Activated T-helper 17 cell treated with anti-CD3 and anti-CD28 coated beads, Interleukin-2, amount 50 U/mL, for 72 hours (primary cell): ENCODE measurements at regions not wholly inside any gene's neighbourhood (a gene's known extent, or its start where the extent isn't known, plus 50 kb on each side); places are given as distances from the start of the nearest gene placed in this dataset.
"Not testable (repeated sequence)": the region's sequence is repeated elsewhere in the genome, so short reads cannot be mapped to it uniquely, and the experiment has no call there.

ENCODE experiments used
- ATAC-seq: fragments of 150-1000 bp; cut with Tn5 transposase; replicated peaks from 2 replicates; pipeline ENCODE4 v1.10.0; 2021; ENCODE audit warnings: mild to moderate bottlenecking, moderate library complexity
- H3K27ac Mint-ChIP-seq: one replicate; pipeline ENCODE4 v1.8.0; 2022; ENCODE audit warnings: mixed read lengths
- H3K27me3 Mint-ChIP-seq: one replicate; pipeline ENCODE4 v1.8.0; 2022; ENCODE audit warnings: mixed read lengths
- H3K36me3 Mint-ChIP-seq: one replicate; pipeline ENCODE4 v1.8.0; 2022; ENCODE audit warnings: low read depth, mild to moderate bottlenecking, mixed read lengths
- H3K4me1 Mint-ChIP-seq: one replicate; pipeline ENCODE4 v1.8.0; 2022; ENCODE audit warnings: mixed read lengths
- H3K4me3 Mint-ChIP-seq: one replicate; pipeline ENCODE4 v1.8.0; 2022; ENCODE audit warnings: mild to moderate bottlenecking, mixed read lengths
- H3K9me3 Mint-ChIP-seq: one replicate; pipeline ENCODE4 v1.8.0; 2022; ENCODE audit warnings: mixed read lengths

- H3K4me3 Mint-ChIP-seq = no peak overlapping the region
- H3K27me3 Mint-ChIP-seq = peaks cover 5% of the 10 kb centered on the region
- no peaks in the 10 kb centered on the region for H3K4me1 Mint-ChIP-seq
- no peak overlapping the region for H3K27ac Mint-ChIP-seq
- H3K36me3 Mint-ChIP-seq = no peaks in the 10 kb centered on the region
- ATAC-seq = no peak
- H3K9me3 Mint-ChIP-seq = peaks cover 11% of the 10 kb centered on the region
Measured at GRCh38 chr5:119694284-119694683, 64.9 kb downstream of the FAM170A start.

GRCh38 chr5:119706049-119706448 is 76.7 kb downstream of the FAM170A start:
- Mint-ChIP-seq H3K9me3 (peaks cover 8% of the 10 kb centered on the region), H3K36me3 (no peaks in the 10 kb centered on the region), H3K4me3 (no peak overlapping the region), H3K27ac (no peak overlapping the region), H3K27me3 (peaks cover 11% of the 10 kb centered on the region), H3K4me1 (no peaks in the 10 kb centered on the region)
- ATAC-seq = no peak

GRCh38 chr5:119708076-119708790 is 78.9 kb downstream of the FAM170A start:
- Mint-ChIP-seq H3K27ac (no peak overlapping the region), H3K4me3 (no peak overlapping the region), H3K4me1 (no peaks in the 10 kb centered on the region), H3K27me3 (peaks cover 11% of the 10 kb centered on the region), H3K36me3 (no peaks in the 10 kb centered on the region), H3K9me3 (peaks cover 5% of the 10 kb centered on the region)
- no peak for ATAC-seq

GRCh38 chr5:119721775-119722174 is 92.4 kb downstream of the FAM170A start:
- Mint-ChIP-seq H3K27me3 (peaks cover 18% of the 10 kb centered on the region), H3K27ac (no peak overlapping the region), H3K4me3 (no peak overlapping the region), H3K4me1 (no peaks in the 10 kb centered on the region), H3K36me3 (no peaks in the 10 kb centered on the region), H3K9me3 (peaks cover 10% of the 10 kb centered on the region)
- no peak for ATAC-seq

GRCh38 chr5:119725291-119725690 is 95.9 kb downstream of the FAM170A start:
- not testable (repeated sequence) for ATAC-seq
- peaks cover 13% of the 10 kb centered on the region for H3K27me3 Mint-ChIP-seq

GRCh38 chr5:119726544-119726943 is 97.2 kb downstream of the FAM170A start:
- Mint-ChIP-seq H3K36me3 (no peaks in the 10 kb centered on the region), H3K4me1 (no peaks in the 10 kb centered on the region), H3K4me3 (no peak overlapping the region), H3K27ac (no peak overlapping the region), H3K9me3 (peaks cover 13% of the 10 kb centered on the region), H3K27me3 (peaks cover 13% of the 10 kb centered on the region)
- no peak for ATAC-seq

More at GRCh38 chr5:119725291-119725690, 95.9 kb downstream of the FAM170A start:
- H3K27ac Mint-ChIP-seq, H3K4me3 Mint-ChIP-seq, H3K36me3 Mint-ChIP-seq, H3K4me1 Mint-ChIP-seq: not testable (repeated sequence)
- peaks cover 13% of the 10 kb centered on the region for H3K9me3 Mint-ChIP-seq

- no peaks in the 10 kb centered on the region for H3K9me3 Mint-ChIP-seq
- no peaks in the 10 kb centered on the region for H3K36me3 Mint-ChIP-seq
- H3K27me3 Mint-ChIP-seq = peaks cover 4% of the 10 kb centered on the region
- H3K4me1 Mint-ChIP-seq = no peaks in the 10 kb centered on the region
- no peak overlapping the region for H3K27ac Mint-ChIP-seq
- H3K4me3 Mint-ChIP-seq = no peak overlapping the region
- no peak for ATAC-seq
Measured at GRCh38 chr5:119740225-119740624, 110.9 kb downstream of the FAM170A start.

GRCh38 chr5:119741691-119742090 is 112.3 kb downstream of the FAM170A start:
- no peak overlapping the region for H3K4me3 Mint-ChIP-seq
- H3K9me3 Mint-ChIP-seq = no peaks in the 10 kb centered on the region
- no peak overlapping the region for H3K27ac Mint-ChIP-seq
- H3K4me1 Mint-ChIP-seq = no peaks in the 10 kb centered on the region
- no peak for ATAC-seq
- H3K36me3 Mint-ChIP-seq = no peaks in the 10 kb centered on the region
- H3K27me3 Mint-ChIP-seq = peaks cover 4% of the 10 kb centered on the region

- Mint-ChIP-seq H3K27ac (no peak overlapping the region), H3K4me3 (no peak overlapping the region), H3K27me3 (peaks cover 4% of the 10 kb centered on the region), H3K36me3 (no peaks in the 10 kb centered on the region), H3K4me1 (no peaks in the 10 kb centered on the region), H3K9me3 (no peaks in the 10 kb centered on the region)
- no peak for ATAC-seq
Measured at GRCh38 chr5:119742311-119742710, 113.0 kb downstream of the FAM170A start.

GRCh38 chr5:119743927-119744326 is 114.6 kb downstream of the FAM170A start:
- ATAC-seq = no peak

GRCh38 chr5:119745976-119746375 is 116.6 kb downstream of the FAM170A start:
- H3K36me3 Mint-ChIP-seq = no peaks in the 10 kb centered on the region
- no peaks in the 10 kb centered on the region for H3K4me1 Mint-ChIP-seq

More at GRCh38 chr5:119743927-119744326, 114.6 kb downstream of the FAM170A start:
- Mint-ChIP-seq H3K27me3 (peaks cover 4% of the 10 kb centered on the region), H3K27ac (no peak overlapping the region), H3K9me3 (no peaks in the 10 kb centered on the region), H3K4me1 (no peaks in the 10 kb centered on the region), H3K4me3 (no peak overlapping the region), H3K36me3 (no peaks in the 10 kb centered on the region)

GRCh38 chr5:119746984-119747383 is 117.6 kb downstream of the FAM170A start:
- Mint-ChIP-seq H3K27ac (no peak overlapping the region), H3K4me1 (no peaks in the 10 kb centered on the region), H3K4me3 (no peak overlapping the region), H3K36me3 (no peaks in the 10 kb centered on the region), H3K27me3 (no peaks in the 10 kb centered on the region), H3K9me3 (no peaks in the 10 kb centered on the region)
- no peak for ATAC-seq

More at GRCh38 chr5:119745976-119746375, 116.6 kb downstream of the FAM170A start:
- H3K27ac Mint-ChIP-seq = no peak overlapping the region
- H3K9me3 Mint-ChIP-seq = no peaks in the 10 kb centered on the region
- ATAC-seq = no peak
- H3K27me3 Mint-ChIP-seq = no peaks in the 10 kb centered on the region
- no peak overlapping the region for H3K4me3 Mint-ChIP-seq

- ATAC-seq = no peak
- H3K9me3 Mint-ChIP-seq = peaks cover 3% of the 10 kb centered on the region
Measured at GRCh38 chr5:119750887-119751733, 121.8 kb downstream of the FAM170A start.

GRCh38 chr5:119751734-119752094 is 122.4 kb downstream of the FAM170A start:
- H3K36me3 Mint-ChIP-seq = no peaks in the 10 kb centered on the region
- no peaks in the 10 kb centered on the region for H3K4me1 Mint-ChIP-seq
- H3K9me3 Mint-ChIP-seq = peaks cover 3% of the 10 kb centered on the region
- H3K4me3 Mint-ChIP-seq = no peak overlapping the region
- peaks cover 12% of the 10 kb centered on the region for H3K27me3 Mint-ChIP-seq
- H3K27ac Mint-ChIP-seq = no peak overlapping the region
- ATAC-seq = no peak

More at GRCh38 chr5:119750887-119751733, 121.8 kb downstream of the FAM170A start:
- Mint-ChIP-seq H3K4me3 (no peak overlapping the region), H3K27me3 (peaks cover 12% of the 10 kb centered on the region), H3K36me3 (no peaks in the 10 kb centered on the region), H3K27ac (no peak overlapping the region), H3K4me1 (no peaks in the 10 kb centered on the region)
